ENCODE measurements at regions not wholly inside any gene's neighbourhood (a gene's known extent, or its start where the extent isn't known, plus 50 kb on each side); places are given as distances from the start of the nearest gene placed in this dataset.

GRCh38 chrX:5409106-5409505 lies 819.6 kb downstream of the NLGN4X start:
- H3K9ac ChIP-seq (ENCODE audit: low read depth in 1 of 2, low read length in 2 of 2) = no peak overlapping the region
- no peaks in the 10 kb centered on the region for H3K4me1 ChIP-seq (ENCODE audit: control insufficient read depth in 4 of 4, insufficient read depth in 4 of 4, low read length in 3 of 4)
- WGBS = 61% methylated on average over 5 of the region's 5 CpGs
- no peak overlapping the region for H3K27ac ChIP-seq (ENCODE audit: low read depth in 1 of 2, low read length in 2 of 2)
- H3K27me3 ChIP-seq (ENCODE audit: control insufficient read depth in 4 of 4, insufficient read depth in 4 of 4, low read length in 3 of 4) = no peaks in the 10 kb centered on the region
- no peak for DNase-seq (ENCODE audit: low spot score)
- H3K9me3 ChIP-seq (ENCODE audit: control insufficient read depth in 4 of 4, low read length in 3 of 4) = no peaks in the 10 kb centered on the region
- no peak for TF ChIP-seq ATF3 (IDR thresholded peaks at IDR 0.05)
- no peak for TF ChIP-seq JUND (IDR thresholded peaks at IDR 0.05)
- no peak for TF ChIP-seq YY1 (IDR thresholded peaks at IDR 0.05)
- no peak for TF ChIP-seq EGR1 (IDR thresholded peaks at IDR 0.05; ENCODE audit: low read depth in 2 of 2)
- no peak for TF ChIP-seq FOXA1 (IDR thresholded peaks at IDR 0.05)
- no peak for TF ChIP-seq REST (IDR thresholded peaks at IDR 0.05)
- no peak for TF ChIP-seq NR2F2 (IDR thresholded peaks at IDR 0.05)
- TF ChIP-seq HNF4G (IDR thresholded peaks at IDR 0.05) = no peak
- TF ChIP-seq HNF4A (conservative IDR thresholded peaks at IDR 0.05) = no peak
- no peak for TF ChIP-seq MAX (IDR thresholded peaks at IDR 0.05)
- TF ChIP-seq CTCF (IDR thresholded peaks at IDR 0.05; ENCODE audit: low read depth, low read length, missing input control) = no peak
- TF ChIP-seq RAD21 (IDR thresholded peaks at IDR 0.05) = no peak
- TF ChIP-seq SP1 (IDR thresholded peaks at IDR 0.05) = no peak
- no peak for TF ChIP-seq RXRA (IDR thresholded peaks at IDR 0.05)
- no peak for TF ChIP-seq FOXA2 (IDR thresholded peaks at IDR 0.05)
- no peak for TF ChIP-seq GABPA (IDR thresholded peaks at IDR 0.05 in 1 of 2, conservative IDR thresholded peaks at IDR 0.05 in 1 of 2)
- H3K4me3 ChIP-seq (ENCODE audit: low read depth in 1 of 3, low read length in 3 of 3) = no peak overlapping the region
- H3K36me3 ChIP-seq (ENCODE audit: control insufficient read depth in 4 of 4, insufficient read depth in 3 of 4, low read depth in 1 of 4, low read length in 3 of 4) = no peaks in the 10 kb centered on the region

- Histone ChIP-seq H3K4me1 (ENCODE audit: control insufficient read depth in 4 of 4, insufficient read depth in 4 of 4, low read length in 3 of 4) (no peaks in the 10 kb centered on the region), H3K27me3 (ENCODE audit: control insufficient read depth in 4 of 4, insufficient read depth in 4 of 4, low read length in 3 of 4) (no peaks in the 10 kb centered on the region), H3K9ac (ENCODE audit: low read depth in 1 of 2, low read length in 2 of 2) (no peak overlapping the region), H3K27ac (ENCODE audit: low read depth in 1 of 2, low read length in 2 of 2) (no peak overlapping the region), H3K36me3 (ENCODE audit: control insufficient read depth in 4 of 4, insufficient read depth in 3 of 4, low read depth in 1 of 4, low read length in 3 of 4) (no peaks in the 10 kb centered on the region), H3K9me3 (ENCODE audit: control insufficient read depth in 4 of 4, low read length in 3 of 4) (peaks cover 0 to 2% (median 0%) of the 10 kb centered on the region in 4 donors), H3K4me3 (ENCODE audit: low read depth in 1 of 3, low read length in 3 of 3) (no peak overlapping the region)
- no peak for DNase-seq (ENCODE audit: low spot score)
- WGBS = 84% methylated on average over 3 of the region's 3 CpGs
- TF ChIP-seq YY1 (IDR thresholded peaks at IDR 0.05) (no peak), ZBTB33 (IDR thresholded peaks at IDR 0.05) (no peak), GABPA (IDR thresholded peaks at IDR 0.05 in 1 of 2, conservative IDR thresholded peaks at IDR 0.05 in 1 of 2) (no peak), RXRA (IDR thresholded peaks at IDR 0.05) (no peak), ATF3 (IDR thresholded peaks at IDR 0.05) (no peak), RAD21 (IDR thresholded peaks at IDR 0.05) (no peak), SP1 (IDR thresholded peaks at IDR 0.05) (no peak), JUND (IDR thresholded peaks at IDR 0.05) (no peak)
Observed at GRCh38 chrX:5402461-5402860, 826.2 kb downstream of the NLGN4X start.

Data from liver (tissue), 8 donors.